ENCODE measurements at regions not wholly inside any gene's neighbourhood (a gene's known extent, or its start where the extent isn't known, plus 50 kb on each side); places are given as distances from the start of the nearest gene placed in this dataset.
"Not testable (repeated sequence)": the region's sequence is repeated elsewhere in the genome, so short reads cannot be mapped to it uniquely, and the experiment has no call there.

- Histone ChIP-seq H3K4me3 (ENCODE audit: extremely low read depth, insufficient read depth, low read length, poor library complexity, severe bottlenecking) (no peak overlapping the region), H3K27ac (ENCODE audit: low read depth, low read length, severe bottlenecking) (no peak overlapping the region), H3K9me3 (ENCODE audit: control insufficient read depth, low read length) (no peaks in the 10 kb centered on the region), H3K36me3 (ENCODE audit: control insufficient read depth, insufficient read depth, low read length) (no peaks in the 10 kb centered on the region), H3K4me1 (ENCODE audit: control insufficient read depth, insufficient read depth, low read length, poor library complexity, severe bottlenecking) (peaks cover 20% of the 10 kb centered on the region)
- WGBS, 2 experiments (ENCODE audit: insufficient coverage in 2 of 2): 80% methylated on average over 1 of the region's 4 CpGs; no CpG with 5 or more reads in 1 of the 2 experiments
Measured at GRCh38 chr12:85462888-85463287, 182.9 kb downstream of the ALX1 start.

GRCh38 chr12:85466890-85467289, 186.9 kb downstream of the ALX1 start:
- Histone ChIP-seq H3K4me3 (ENCODE audit: extremely low read depth, insufficient read depth, low read length, poor library complexity, severe bottlenecking) (no peak overlapping the region), H3K36me3 (ENCODE audit: control insufficient read depth, insufficient read depth, low read length) (no peaks in the 10 kb centered on the region), H3K4me1 (ENCODE audit: control insufficient read depth, insufficient read depth, low read length, poor library complexity, severe bottlenecking) (peaks cover 34% of the 10 kb centered on the region), H3K9me3 (ENCODE audit: control insufficient read depth, low read length) (peaks cover 12% of the 10 kb centered on the region), H3K27ac (ENCODE audit: low read depth, low read length, severe bottlenecking) (no peak overlapping the region)

- H3K4me3 ChIP-seq (ENCODE audit: extremely low read depth, insufficient read depth, low read length, poor library complexity, severe bottlenecking): peak overlapping the region; percentile 28
- no peaks in the 10 kb centered on the region for H3K36me3 ChIP-seq (ENCODE audit: control insufficient read depth, insufficient read depth, low read length)
- peaks cover 34% of the 10 kb centered on the region for H3K4me1 ChIP-seq (ENCODE audit: control insufficient read depth, insufficient read depth, low read length, poor library complexity, severe bottlenecking)
- H3K9me3 ChIP-seq (ENCODE audit: control insufficient read depth, low read length): peaks cover 12% of the 10 kb centered on the region
- peak overlapping the region; percentile 85 for H3K27ac ChIP-seq (ENCODE audit: low read depth, low read length, severe bottlenecking)
- 4% methylated on average over 4 to 11 of the region's 15 CpGs for WGBS, 2 experiments (ENCODE audit: insufficient coverage in 2 of 2)
Measured at GRCh38 chr12:85468356-85469157, 188.5 kb downstream of the ALX1 start.

GRCh38 chr12:85469158-85470086, 189.4 kb downstream of the ALX1 start:
- H3K27ac ChIP-seq (ENCODE audit: low read depth, low read length, severe bottlenecking): peak overlapping the region; percentile 85
- peak overlapping the region; percentile 28 for H3K4me3 ChIP-seq (ENCODE audit: extremely low read depth, insufficient read depth, low read length, poor library complexity, severe bottlenecking)
- WGBS, 2 experiments (ENCODE audit: insufficient coverage in 2 of 2): 0% methylated on average over 1 of the region's 5 CpGs; no CpG with 5 or more reads in 1 of the 2 experiments

DNA sequence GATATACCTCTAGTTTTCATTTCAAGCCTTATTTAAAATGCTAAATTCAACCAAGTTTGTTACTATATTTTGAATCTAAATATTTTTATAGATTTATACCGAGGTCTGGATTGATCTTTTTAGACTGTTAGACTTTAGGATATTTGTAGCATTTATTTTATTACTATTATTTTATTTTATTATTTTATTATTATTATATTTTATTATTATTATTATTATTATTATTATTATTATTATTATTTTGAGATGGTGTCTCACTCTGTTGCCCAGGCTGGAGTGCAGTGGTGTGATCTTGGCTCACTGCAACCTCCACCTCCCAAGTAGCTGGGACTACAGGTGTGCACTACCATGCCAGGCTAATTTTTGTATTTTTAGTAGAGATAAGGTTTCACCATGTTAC, 195.3 kb downstream of the ALX1 start:
- not testable (repeated sequence) for H3K4me3 ChIP-seq (ENCODE audit: extremely low read depth, insufficient read depth, low read length, poor library complexity, severe bottlenecking); H3K27ac ChIP-seq (ENCODE audit: low read depth, low read length, severe bottlenecking); H3K4me1 ChIP-seq (ENCODE audit: control insufficient read depth, insufficient read depth, low read length, poor library complexity, severe bottlenecking); H3K36me3 ChIP-seq (ENCODE audit: control insufficient read depth, insufficient read depth, low read length)
- peaks cover 12% of the 10 kb centered on the region for H3K9me3 ChIP-seq (ENCODE audit: control insufficient read depth, low read length)
- WGBS, 2 experiments (ENCODE audit: insufficient coverage in 2 of 2): no CpG with 5 or more reads among the region's 1 CpG

More at GRCh38 chr12:85469158-85470086, 189.4 kb downstream of the ALX1 start:
- Histone ChIP-seq H3K4me1 (ENCODE audit: control insufficient read depth, insufficient read depth, low read length, poor library complexity, severe bottlenecking) (peaks cover 34% of the 10 kb centered on the region), H3K9me3 (ENCODE audit: control insufficient read depth, low read length) (peaks cover 12% of the 10 kb centered on the region)
- H3K36me3 ChIP-seq (ENCODE audit: control insufficient read depth, insufficient read depth, low read length): not testable (repeated sequence)

- Histone ChIP-seq H3K27ac (ENCODE audit: low read depth, low read length, severe bottlenecking) (no peak overlapping the region), H3K9me3 (ENCODE audit: control insufficient read depth, low read length) (no peaks in the 10 kb centered on the region), H3K4me3 (ENCODE audit: extremely low read depth, insufficient read depth, low read length, poor library complexity, severe bottlenecking) (no peak overlapping the region), H3K36me3 (ENCODE audit: control insufficient read depth, insufficient read depth, low read length) (no peaks in the 10 kb centered on the region), H3K4me1 (ENCODE audit: control insufficient read depth, insufficient read depth, low read length, poor library complexity, severe bottlenecking) (no peaks in the 10 kb centered on the region)
Measured at GRCh38 chr12:85476756-85477155, 196.7 kb downstream of the ALX1 start.

GRCh38 chr12:85484387-85484786, 204.4 kb downstream of the ALX1 start:
- 78% methylated on average over 1 of the region's 1 CpG; no CpG with 5 or more reads in 1 of the 2 experiments for WGBS, 2 experiments (ENCODE audit: insufficient coverage in 2 of 2)
- H3K9me3 ChIP-seq (ENCODE audit: control insufficient read depth, low read length): no peaks in the 10 kb centered on the region

DNA sequence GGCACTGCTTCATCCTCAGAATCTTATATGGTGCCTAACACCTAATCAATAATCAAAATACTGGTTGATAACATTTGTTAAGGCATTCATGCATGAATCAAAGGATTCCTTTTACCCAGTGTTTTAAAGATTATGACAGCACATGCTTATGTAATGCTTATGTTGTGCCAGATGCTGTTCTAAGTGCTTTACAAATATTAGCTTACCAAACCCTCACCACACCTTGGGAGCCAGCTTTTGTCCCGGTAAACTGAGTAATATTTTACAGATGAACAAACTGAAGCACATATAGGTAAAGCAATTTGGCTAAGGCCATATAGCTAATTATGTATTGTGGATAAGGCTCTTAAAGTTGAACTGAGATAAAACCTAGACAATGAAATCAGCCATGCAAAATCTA, 209.2 kb downstream of the ALX1 start:
- H3K27ac ChIP-seq (ENCODE audit: low read depth, low read length, severe bottlenecking): no peak overlapping the region
- WGBS, 2 experiments (ENCODE audit: insufficient coverage in 2 of 2): no CpG with 5 or more reads among the region's 1 CpG
- H3K9me3 ChIP-seq (ENCODE audit: control insufficient read depth, low read length): no peaks in the 10 kb centered on the region
- H3K4me1 ChIP-seq (ENCODE audit: control insufficient read depth, insufficient read depth, low read length, poor library complexity, severe bottlenecking): no peaks in the 10 kb centered on the region
- no peaks in the 10 kb centered on the region for H3K36me3 ChIP-seq (ENCODE audit: control insufficient read depth, insufficient read depth, low read length)
- H3K4me3 ChIP-seq (ENCODE audit: extremely low read depth, insufficient read depth, low read length, poor library complexity, severe bottlenecking): no peak overlapping the region

More at GRCh38 chr12:85484387-85484786, 204.4 kb downstream of the ALX1 start:
- Histone ChIP-seq H3K36me3 (ENCODE audit: control insufficient read depth, insufficient read depth, low read length) (no peaks in the 10 kb centered on the region), H3K4me1 (ENCODE audit: control insufficient read depth, insufficient read depth, low read length, poor library complexity, severe bottlenecking) (no peaks in the 10 kb centered on the region), H3K27ac (ENCODE audit: low read depth, low read length, severe bottlenecking) (no peak overlapping the region), H3K4me3 (ENCODE audit: extremely low read depth, insufficient read depth, low read length, poor library complexity, severe bottlenecking) (no peak overlapping the region)

DNA sequence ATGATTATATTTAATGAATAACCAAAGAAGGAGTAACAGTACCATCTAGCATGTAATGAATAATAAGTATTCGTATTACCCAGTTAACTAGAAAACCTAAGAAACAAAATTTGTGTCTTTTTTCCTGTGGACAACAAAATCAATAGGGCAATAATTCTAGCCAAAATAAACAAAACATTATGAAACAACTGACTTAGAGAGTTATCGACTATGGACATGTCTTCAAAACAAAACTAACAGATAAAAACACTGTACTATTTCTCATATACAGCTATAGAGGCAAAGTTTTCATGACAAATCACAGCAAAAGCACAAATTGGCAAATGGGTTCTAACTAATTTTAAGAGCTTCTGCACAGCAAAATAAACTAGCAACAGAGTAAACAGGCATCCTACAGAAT, 224.1 kb downstream of the ALX1 start:
- 100% methylated on average over 1 of the region's 2 CpGs; no CpG with 5 or more reads in 1 of the 2 experiments for WGBS, 2 experiments (ENCODE audit: insufficient coverage in 2 of 2)
- Histone ChIP-seq H3K4me3 (ENCODE audit: extremely low read depth, insufficient read depth, low read length, poor library complexity, severe bottlenecking) (no peak overlapping the region), H3K27ac (ENCODE audit: low read depth, low read length, severe bottlenecking) (no peak overlapping the region), H3K9me3 (ENCODE audit: control insufficient read depth, low read length) (no peaks in the 10 kb centered on the region), H3K4me1 (ENCODE audit: control insufficient read depth, insufficient read depth, low read length, poor library complexity, severe bottlenecking) (no peaks in the 10 kb centered on the region), H3K36me3 (ENCODE audit: control insufficient read depth, insufficient read depth, low read length) (no peaks in the 10 kb centered on the region)

DNA sequence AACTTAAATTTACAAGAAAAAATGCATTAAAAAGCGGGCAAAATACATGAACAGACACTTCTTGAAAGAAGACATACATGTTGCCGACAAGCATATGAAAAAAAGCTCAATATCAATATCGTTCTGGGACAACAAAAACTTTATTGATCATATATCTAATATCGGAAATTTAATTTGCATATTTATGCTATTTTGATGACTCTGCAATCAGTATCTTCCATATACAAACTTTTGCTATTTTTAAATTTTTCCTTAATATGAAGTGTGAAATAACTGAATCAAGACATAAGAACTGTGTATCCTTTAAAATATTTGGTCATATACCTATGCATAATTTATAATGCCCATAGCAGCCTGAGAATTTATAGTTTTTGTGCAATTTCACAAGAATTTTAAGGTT, 224.6 kb downstream of the ALX1 start:
- Histone ChIP-seq H3K9me3 (ENCODE audit: control insufficient read depth, low read length) (no peaks in the 10 kb centered on the region), H3K4me1 (ENCODE audit: control insufficient read depth, insufficient read depth, low read length, poor library complexity, severe bottlenecking) (no peaks in the 10 kb centered on the region), H3K36me3 (ENCODE audit: control insufficient read depth, insufficient read depth, low read length) (no peaks in the 10 kb centered on the region), H3K4me3 (ENCODE audit: extremely low read depth, insufficient read depth, low read length, poor library complexity, severe bottlenecking) (no peak overlapping the region), H3K27ac (ENCODE audit: low read depth, low read length, severe bottlenecking) (no peak overlapping the region)
- WGBS, 2 experiments (ENCODE audit: insufficient coverage in 2 of 2): 90% methylated on average over 2 of the region's 4 CpGs; no CpG with 5 or more reads in 1 of the 2 experiments

GRCh38 chr12:85507456-85507855, 227.4 kb downstream of the ALX1 start:
- no peaks in the 10 kb centered on the region for H3K9me3 ChIP-seq (ENCODE audit: control insufficient read depth, low read length)

More at GRCh38 chr12:85507456-85507855, 227.4 kb downstream of the ALX1 start:
- H3K4me3 ChIP-seq (ENCODE audit: extremely low read depth, insufficient read depth, low read length, poor library complexity, severe bottlenecking): no peak overlapping the region
- no peak overlapping the region for H3K27ac ChIP-seq (ENCODE audit: low read depth, low read length, severe bottlenecking)
- no peaks in the 10 kb centered on the region for H3K4me1 ChIP-seq (ENCODE audit: control insufficient read depth, insufficient read depth, low read length, poor library complexity, severe bottlenecking)
- H3K36me3 ChIP-seq (ENCODE audit: control insufficient read depth, insufficient read depth, low read length): no peaks in the 10 kb centered on the region

Measured in mesodermal cell (in vitro differentiated cells).